ENCODE measurements at regions not wholly inside any gene's neighbourhood (a gene's known extent, or its start where the extent isn't known, plus 50 kb on each side); places are given as distances from the start of the nearest gene placed in this dataset.

GRCh38 chr1:104932949-104933679 is 1183.4 kb downstream of the AMY1C start:
- no peak for FAIRE-seq

GRCh38 chr1:104933846-104934245 is 1184.1 kb downstream of the AMY1C start:
- DNase-seq (no peak), FAIRE-seq (no peak)
- 81 to 88% (median 82%) methylated on average over 9 of the region's 9 CpGs for WGBS, 3 donors
- Histone ChIP-seq H3K9me3 (ENCODE audit: control insufficient read depth in 2 of 2, insufficient read depth in 1 of 2, low read depth in 1 of 2, low read length in 1 of 2) (peaks cover 0 to 13% of the 10 kb centered on the region in 2 donors), H3K27me3 (ENCODE audit: control insufficient read depth in 3 of 3, insufficient read depth in 3 of 3, low read length in 3 of 3) (no peaks in the 10 kb centered on the region), H3K36me3 (ENCODE audit: control insufficient read depth in 3 of 3, insufficient read depth in 2 of 3, low read depth in 1 of 3, low read length in 3 of 3) (no peaks in the 10 kb centered on the region), H3K4me3 (ENCODE audit: low read depth in 1 of 3, low read length in 3 of 3) (no peak overlapping the region), H3K4me1 (ENCODE audit: control insufficient read depth in 3 of 3, insufficient read depth in 2 of 3, low read depth in 1 of 3, low read length in 2 of 3) (no peaks in the 10 kb centered on the region), H3K27ac (ENCODE audit: low read depth in 1 of 3, low read length in 2 of 3) (no peak overlapping the region)

More at GRCh38 chr1:104932949-104933679, 1183.4 kb downstream of the AMY1C start:
- no peak for DNase-seq
- 74 to 85% (median 80%) methylated on average over 14 of the region's 14 CpGs for WGBS, 3 donors
- H3K36me3 ChIP-seq (ENCODE audit: control insufficient read depth in 3 of 3, insufficient read depth in 2 of 3, low read depth in 1 of 3, low read length in 3 of 3), result no peaks in the 10 kb centered on the region
- no peaks in the 10 kb centered on the region for H3K27me3 ChIP-seq (ENCODE audit: control insufficient read depth in 3 of 3, insufficient read depth in 3 of 3, low read length in 3 of 3)
- H3K4me3 ChIP-seq (ENCODE audit: low read depth in 1 of 3, low read length in 3 of 3), result no peak overlapping the region
- H3K27ac ChIP-seq (ENCODE audit: low read depth in 1 of 3, low read length in 2 of 3), result no peak overlapping the region
- H3K4me1 ChIP-seq (ENCODE audit: control insufficient read depth in 3 of 3, insufficient read depth in 2 of 3, low read depth in 1 of 3, low read length in 2 of 3), result no peaks in the 10 kb centered on the region
- H3K9me3 ChIP-seq (ENCODE audit: control insufficient read depth in 2 of 2, insufficient read depth in 1 of 2, low read depth in 1 of 2, low read length in 1 of 2), result peaks cover 0 to 13% of the 10 kb centered on the region in 2 donors

GRCh38 chr1:104945406-104945805 is 1195.7 kb downstream of the AMY1C start:
- FAIRE-seq (no peak), DNase-seq (no peak)
- Histone ChIP-seq H3K4me3 (ENCODE audit: low read depth in 1 of 3, low read length in 3 of 3) (no peak overlapping the region), H3K9me3 (ENCODE audit: control insufficient read depth in 2 of 2, insufficient read depth in 1 of 2, low read depth in 1 of 2, low read length in 1 of 2) (peaks cover 0 to 9% of the 10 kb centered on the region in 2 donors), H3K27ac (ENCODE audit: low read depth in 1 of 3, low read length in 2 of 3) (no peak overlapping the region), H3K27me3 (ENCODE audit: control insufficient read depth in 3 of 3, insufficient read depth in 3 of 3, low read length in 3 of 3) (no peaks in the 10 kb centered on the region), H3K4me1 (ENCODE audit: control insufficient read depth in 3 of 3, insufficient read depth in 2 of 3, low read depth in 1 of 3, low read length in 2 of 3) (no peaks in the 10 kb centered on the region), H3K36me3 (ENCODE audit: control insufficient read depth in 3 of 3, insufficient read depth in 2 of 3, low read depth in 1 of 3, low read length in 3 of 3) (no peaks in the 10 kb centered on the region)
- WGBS, 3 donors, result 25 to 50% (median 31%) methylated on average over 2 of the region's 2 CpGs

- 79 to 87% (median 84%) methylated on average over 4 of the region's 4 CpGs for WGBS, 3 donors
- no peaks in the 10 kb centered on the region for H3K4me1 ChIP-seq (ENCODE audit: control insufficient read depth in 3 of 3, insufficient read depth in 2 of 3, low read depth in 1 of 3, low read length in 2 of 3)
- H3K27me3 ChIP-seq (ENCODE audit: control insufficient read depth in 3 of 3, insufficient read depth in 3 of 3, low read length in 3 of 3), result no peaks in the 10 kb centered on the region
- peaks cover 0 to 9% of the 10 kb centered on the region in 2 donors for H3K9me3 ChIP-seq (ENCODE audit: control insufficient read depth in 2 of 2, insufficient read depth in 1 of 2, low read depth in 1 of 2, low read length in 1 of 2)
- H3K36me3 ChIP-seq (ENCODE audit: control insufficient read depth in 3 of 3, insufficient read depth in 2 of 3, low read depth in 1 of 3, low read length in 3 of 3), result no peaks in the 10 kb centered on the region
- H3K27ac ChIP-seq (ENCODE audit: low read depth in 1 of 3, low read length in 2 of 3), result no peak overlapping the region
- no peak overlapping the region for H3K4me3 ChIP-seq (ENCODE audit: low read depth in 1 of 3, low read length in 3 of 3)
- FAIRE-seq (no peak), DNase-seq (no peak)
Observed at GRCh38 chr1:104946558-104947210, 1197.0 kb downstream of the AMY1C start.

GRCh38 chr1:104953555-104953954 is 1203.9 kb downstream of the AMY1C start:
- 51 to 56% (median 55%) methylated on average over 3 of the region's 3 CpGs for WGBS, 3 donors
- Histone ChIP-seq H3K9me3 (ENCODE audit: control insufficient read depth in 2 of 2, insufficient read depth in 1 of 2, low read depth in 1 of 2, low read length in 1 of 2) (no peaks in the 10 kb centered on the region), H3K36me3 (ENCODE audit: control insufficient read depth in 3 of 3, insufficient read depth in 2 of 3, low read depth in 1 of 3, low read length in 3 of 3) (no peaks in the 10 kb centered on the region), H3K27ac (ENCODE audit: low read depth in 1 of 3, low read length in 2 of 3) (no peak overlapping the region), H3K4me3 (ENCODE audit: low read depth in 1 of 3, low read length in 3 of 3) (no peak overlapping the region), H3K4me1 (ENCODE audit: control insufficient read depth in 3 of 3, insufficient read depth in 2 of 3, low read depth in 1 of 3, low read length in 2 of 3) (no peaks in the 10 kb centered on the region), H3K27me3 (ENCODE audit: control insufficient read depth in 3 of 3, insufficient read depth in 3 of 3, low read length in 3 of 3) (no peaks in the 10 kb centered on the region)
- FAIRE-seq (no peak), DNase-seq (no peak)

GRCh38 chr1:104973516-104973915 is 1223.8 kb downstream of the AMY1C start:
- Histone ChIP-seq H3K27me3 (ENCODE audit: control insufficient read depth in 3 of 3, insufficient read depth in 3 of 3, low read length in 3 of 3) (no peaks in the 10 kb centered on the region), H3K36me3 (ENCODE audit: control insufficient read depth in 3 of 3, insufficient read depth in 2 of 3, low read depth in 1 of 3, low read length in 3 of 3) (no peaks in the 10 kb centered on the region), H3K9me3 (ENCODE audit: control insufficient read depth in 2 of 2, insufficient read depth in 1 of 2, low read depth in 1 of 2, low read length in 1 of 2) (no peaks in the 10 kb centered on the region), H3K27ac (ENCODE audit: low read depth in 1 of 3, low read length in 2 of 3) (no peak overlapping the region), H3K4me3 (ENCODE audit: low read depth in 1 of 3, low read length in 3 of 3) (no peak overlapping the region), H3K4me1 (ENCODE audit: control insufficient read depth in 3 of 3, insufficient read depth in 2 of 3, low read depth in 1 of 3, low read length in 2 of 3) (no peaks in the 10 kb centered on the region)
- FAIRE-seq, result no peak
- 61 to 68% (median 66%) methylated on average over 2 of the region's 2 CpGs for WGBS, 3 donors
- no peak for DNase-seq

- 42 to 67% (median 45%) methylated on average over 1 of the region's 1 CpG for WGBS, 3 donors
- Histone ChIP-seq H3K9me3 (ENCODE audit: control insufficient read depth in 2 of 2, insufficient read depth in 1 of 2, low read depth in 1 of 2, low read length in 1 of 2) (no peaks in the 10 kb centered on the region), H3K27ac (ENCODE audit: low read depth in 1 of 3, low read length in 2 of 3) (no peak overlapping the region), H3K36me3 (ENCODE audit: control insufficient read depth in 3 of 3, insufficient read depth in 2 of 3, low read depth in 1 of 3, low read length in 3 of 3) (no peaks in the 10 kb centered on the region), H3K4me3 (ENCODE audit: low read depth in 1 of 3, low read length in 3 of 3) (no peak overlapping the region), H3K27me3 (ENCODE audit: control insufficient read depth in 3 of 3, insufficient read depth in 3 of 3, low read length in 3 of 3) (no peaks in the 10 kb centered on the region), H3K4me1 (ENCODE audit: control insufficient read depth in 3 of 3, insufficient read depth in 2 of 3, low read depth in 1 of 3, low read length in 2 of 3) (no peaks in the 10 kb centered on the region)
- DNase-seq (no peak), FAIRE-seq (no peak)
Observed at GRCh38 chr1:104979651-104980050, 1230.0 kb downstream of the AMY1C start.

- FAIRE-seq, result no peak
- 58 to 83% (median 67%) methylated on average over 1 of the region's 1 CpG for WGBS, 3 donors
- Histone ChIP-seq H3K4me1 (ENCODE audit: control insufficient read depth in 3 of 3, insufficient read depth in 2 of 3, low read depth in 1 of 3, low read length in 2 of 3) (no peaks in the 10 kb centered on the region), H3K4me3 (ENCODE audit: low read depth in 1 of 3, low read length in 3 of 3) (no peak overlapping the region), H3K27ac (ENCODE audit: low read depth in 1 of 3, low read length in 2 of 3) (no peak overlapping the region), H3K36me3 (ENCODE audit: control insufficient read depth in 3 of 3, insufficient read depth in 2 of 3, low read depth in 1 of 3, low read length in 3 of 3) (no peaks in the 10 kb centered on the region), H3K9me3 (ENCODE audit: control insufficient read depth in 2 of 2, insufficient read depth in 1 of 2, low read depth in 1 of 2, low read length in 1 of 2) (peaks cover 0 to 4% of the 10 kb centered on the region in 2 donors), H3K27me3 (ENCODE audit: control insufficient read depth in 3 of 3, insufficient read depth in 3 of 3, low read length in 3 of 3) (no peaks in the 10 kb centered on the region)
- DNase-seq, result no peak
Observed at GRCh38 chr1:104987210-104987609, 1237.5 kb downstream of the AMY1C start.
